Posterior vena cava (tissue), 2 donors: ENCODE measurements at regions not wholly inside any gene's neighbourhood (a gene's known extent, or its start where the extent isn't known, plus 50 kb on each side); places are given as distances from the start of the nearest gene placed in this dataset.

Source experiments
- DNase-seq: peaks from one replicate; pipeline ENCODE4 v3.0.0-alpha.2; 2020; ENCODE audit warnings: low spot score
- intact Hi-C, 2 donors: fragments of 100-400 bp; cut with DNase I; formaldehyde crosslinking; loops; one replicate each; pipeline versions ENCODE4 v1.14.1 to v1.14.2; 2022 to 2023
- donor health status: DM: yes; HTN: yes; CAD: no.
- donor health status: DM: yes; HTN: yes; CAD: no.

DNA sequence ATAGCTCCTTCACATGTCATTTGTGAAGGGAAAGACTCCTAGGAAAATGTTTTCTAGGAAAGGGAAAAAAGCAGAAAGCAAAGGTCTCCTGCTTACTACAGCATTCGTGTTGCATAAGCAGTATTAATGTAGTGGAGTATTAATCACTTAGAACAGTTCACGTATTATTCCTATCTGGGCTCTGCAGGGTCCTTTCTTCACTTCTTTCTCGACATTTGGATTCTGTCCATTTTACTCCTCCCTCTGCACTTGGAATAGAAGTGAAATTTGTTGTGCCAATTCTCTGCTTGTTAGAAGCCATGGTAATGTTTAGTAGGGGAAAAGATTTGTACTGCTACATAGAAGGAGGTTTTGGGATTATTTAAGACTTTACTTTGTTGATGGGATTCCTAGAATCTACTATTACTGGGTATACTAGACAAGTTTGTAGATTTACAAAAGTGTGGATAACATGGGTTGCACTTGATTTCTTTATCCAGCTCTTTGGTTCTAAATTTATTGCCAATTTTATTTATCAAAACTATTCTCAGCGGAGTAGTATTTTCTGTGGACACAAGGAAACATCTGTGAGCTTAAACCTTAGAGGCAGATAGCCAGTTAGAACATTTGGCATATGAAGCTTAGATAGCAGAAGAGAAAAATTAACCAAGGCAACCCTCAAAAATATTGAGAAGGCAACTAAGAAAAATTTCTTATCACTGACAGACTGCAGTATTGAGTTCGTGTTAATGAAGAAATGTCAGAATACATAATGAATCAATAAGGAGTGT lies 108.4 kb upstream of the ESR1 start:
- intact Hi-C loops = no loop called here
- DNase-seq = no peak

DNA sequence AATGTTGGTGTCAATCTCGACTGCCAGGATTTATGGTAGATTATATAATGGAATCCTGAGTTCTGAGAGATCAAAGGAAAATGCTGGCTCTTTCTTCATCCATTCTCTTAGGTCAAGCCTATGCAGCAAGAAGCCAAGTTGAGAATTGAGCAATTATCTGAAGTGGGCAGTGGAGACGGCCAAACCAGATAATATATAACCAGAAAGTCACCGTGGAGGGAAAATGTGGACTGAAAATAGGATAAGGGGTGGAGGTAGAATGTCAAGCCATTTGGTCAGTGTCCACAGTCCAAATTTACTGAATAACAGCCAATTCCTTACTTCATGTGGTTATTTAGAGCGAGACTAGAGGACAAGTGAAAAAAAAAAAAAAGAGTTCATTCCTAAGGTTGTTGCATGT lies 107.8 kb upstream of the ESR1 start:
- no peak for DNase-seq
- intact Hi-C loops = no loop called here

DNA sequence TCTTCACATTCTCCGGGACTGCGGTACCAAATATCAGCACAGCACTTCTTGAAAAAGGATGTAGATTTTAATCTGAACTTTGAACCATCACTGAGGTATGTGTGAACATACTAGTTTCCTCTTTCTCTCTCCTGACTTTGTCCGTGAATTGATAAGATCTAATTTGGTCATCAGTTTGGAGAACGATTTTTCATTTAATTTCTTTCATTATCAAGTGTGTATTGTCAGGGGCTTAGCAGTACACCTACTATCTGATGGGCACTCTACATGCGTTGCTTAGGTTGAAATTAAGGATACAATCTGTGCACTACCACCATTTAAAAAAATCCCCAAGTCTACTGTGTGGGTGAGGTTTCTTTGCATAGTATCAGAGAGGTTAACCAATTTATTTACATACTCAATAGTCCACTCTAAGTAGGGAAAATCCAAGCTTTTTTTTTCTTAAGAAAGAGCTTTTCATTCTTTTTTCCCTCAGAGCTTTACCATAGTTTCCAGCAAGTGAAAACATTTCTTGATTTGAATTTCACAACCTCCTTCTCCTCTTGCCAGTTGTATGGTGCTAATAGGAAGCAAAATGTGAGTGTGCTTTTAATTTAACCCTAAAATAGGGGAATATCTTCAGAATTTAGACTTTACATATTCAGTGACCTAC lies 105.4 kb upstream of the ESR1 start:
- intact Hi-C loops = no loop called here
- DNase-seq = no peak

DNA sequence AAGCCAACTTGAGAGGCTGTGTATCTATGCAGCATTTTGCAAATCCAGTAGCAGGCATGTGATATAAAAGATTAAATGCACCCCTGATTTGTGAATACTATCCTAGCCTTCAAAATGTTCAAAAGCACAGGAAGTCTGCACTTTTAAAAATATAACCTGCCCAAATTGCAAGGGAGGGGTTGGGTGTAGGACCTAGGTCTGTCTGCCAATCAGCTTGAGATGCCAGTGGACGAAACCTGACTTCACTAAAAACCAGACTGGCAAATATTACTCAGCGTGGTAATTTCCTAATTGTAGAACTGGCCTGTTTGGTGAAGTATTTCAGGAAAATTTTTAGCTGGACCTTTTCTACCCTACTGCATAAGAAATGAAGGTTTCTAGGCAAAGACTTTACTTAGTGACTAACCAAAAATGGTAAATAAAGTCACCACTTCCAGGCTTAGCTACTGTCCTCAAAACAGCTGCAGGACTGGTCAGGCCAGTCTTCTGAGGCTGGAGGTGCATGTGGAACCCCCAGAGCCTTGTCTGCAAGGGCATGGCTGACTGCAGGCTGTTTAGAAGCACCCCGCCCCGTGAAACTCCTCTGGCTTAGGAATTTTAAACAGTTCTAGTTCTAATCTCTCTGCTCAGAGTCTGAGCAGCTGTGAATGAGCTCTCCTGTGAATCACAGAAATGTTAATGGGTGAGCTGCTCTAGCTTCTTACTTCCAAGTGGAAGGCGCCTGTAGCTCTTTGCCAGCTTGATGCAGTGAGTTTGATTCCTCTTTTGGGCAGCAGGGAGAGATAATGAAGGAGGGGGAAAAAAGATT lies 104.4 kb upstream of the ESR1 start:
- no peak for DNase-seq
- intact Hi-C loops = no loop called here

DNA sequence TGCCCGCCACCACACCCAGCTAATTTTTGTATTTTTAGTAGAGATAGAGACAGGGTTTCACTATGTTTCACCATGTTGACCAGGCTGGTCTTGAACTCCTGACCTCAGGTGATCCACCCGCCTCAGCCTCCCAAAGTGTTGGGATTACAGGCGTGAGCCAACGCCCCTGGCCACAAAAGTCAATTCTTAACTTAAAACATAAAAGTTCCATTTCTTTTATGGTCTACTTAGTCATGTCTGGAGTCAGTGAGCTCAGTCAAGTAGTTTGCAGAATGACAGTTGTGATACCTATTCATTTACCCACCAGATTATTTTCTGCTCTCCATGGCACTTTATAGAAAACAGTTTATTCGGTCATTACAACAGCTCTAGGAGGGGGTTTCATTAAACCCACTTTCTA lies 103.1 kb upstream of the ESR1 start:
- intact Hi-C loops = no loop called here
- DNase-seq = no peak

DNA sequence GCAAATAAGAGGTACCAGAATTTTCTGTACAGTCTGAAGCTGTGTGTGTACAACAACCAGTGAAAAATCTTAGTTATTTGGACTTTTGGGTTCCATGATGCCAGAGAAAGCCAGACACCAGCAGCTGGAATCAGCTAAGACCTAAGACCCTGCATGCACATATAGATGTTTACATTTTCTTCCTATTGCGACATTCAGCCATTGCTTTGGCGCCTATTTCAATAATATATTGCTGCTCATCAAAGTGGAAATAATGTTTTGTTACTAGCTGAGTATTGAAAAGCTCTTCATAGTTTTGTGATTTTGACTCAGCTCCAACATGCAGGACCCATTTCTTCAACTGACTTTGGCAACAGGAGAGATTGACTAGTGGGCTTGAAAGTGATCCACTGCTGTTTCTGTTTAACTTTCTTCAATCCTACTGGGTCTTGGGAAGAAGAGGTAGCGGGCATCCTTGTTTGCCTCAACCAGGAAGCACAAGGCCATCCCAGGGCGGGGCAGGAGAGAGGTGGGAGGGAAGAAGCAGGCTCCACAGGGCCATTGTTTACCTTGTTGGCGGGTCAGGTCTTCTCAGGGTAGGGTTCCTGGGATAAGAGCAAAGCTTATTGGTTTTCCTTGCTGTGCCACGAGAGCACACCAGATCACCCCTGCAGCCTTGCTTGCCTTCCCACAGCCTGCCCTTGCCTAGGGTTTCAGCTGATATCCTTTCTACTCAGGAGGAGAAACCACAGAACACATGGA lies 101.3 kb upstream of the ESR1 start:
- intact Hi-C loops = no loop called here
- no peak for DNase-seq

DNA sequence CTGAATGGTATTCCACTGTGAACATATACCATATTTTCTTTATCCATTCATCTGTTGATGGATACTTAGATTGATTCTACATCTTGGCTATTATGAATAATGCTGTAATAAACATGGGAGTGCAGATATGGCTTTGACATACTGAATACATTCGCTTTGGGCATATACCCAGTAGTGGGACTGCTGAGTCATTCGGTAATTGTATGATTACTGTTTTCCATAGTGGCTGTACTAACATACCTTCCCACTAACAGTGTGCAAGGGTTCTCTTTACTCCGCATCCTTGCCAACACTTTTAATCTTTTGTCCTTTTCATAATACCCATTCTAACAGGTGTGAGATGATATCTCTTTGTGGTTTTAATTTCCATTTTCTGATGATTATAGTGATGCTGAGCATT lies 98.2 kb upstream of the ESR1 start:
- DNase-seq = no peak
- intact Hi-C loops = no loop called here

DNA sequence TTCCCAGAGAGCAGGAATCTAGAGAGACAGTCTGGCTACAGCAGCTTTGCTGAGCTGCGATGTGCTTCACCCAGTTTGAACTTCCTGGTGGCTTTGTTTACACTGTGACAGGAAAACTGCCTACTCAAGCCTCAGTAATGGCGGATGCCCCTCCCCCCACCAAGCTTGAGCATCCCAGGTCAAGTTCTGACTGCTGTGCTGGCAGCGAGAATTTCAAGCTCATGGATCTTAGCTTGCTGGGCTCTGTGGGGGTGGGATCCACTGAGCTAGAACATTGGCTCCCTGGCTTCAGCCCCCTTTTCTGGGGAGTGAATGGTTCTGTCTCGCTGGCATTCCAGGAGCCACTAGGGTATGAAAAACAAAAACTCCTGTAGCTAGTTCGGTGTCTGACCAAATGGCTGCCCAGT lies 91.0 kb upstream of the ESR1 start:
- intact Hi-C loops = no loop called here
- DNase-seq = no peak

DNA sequence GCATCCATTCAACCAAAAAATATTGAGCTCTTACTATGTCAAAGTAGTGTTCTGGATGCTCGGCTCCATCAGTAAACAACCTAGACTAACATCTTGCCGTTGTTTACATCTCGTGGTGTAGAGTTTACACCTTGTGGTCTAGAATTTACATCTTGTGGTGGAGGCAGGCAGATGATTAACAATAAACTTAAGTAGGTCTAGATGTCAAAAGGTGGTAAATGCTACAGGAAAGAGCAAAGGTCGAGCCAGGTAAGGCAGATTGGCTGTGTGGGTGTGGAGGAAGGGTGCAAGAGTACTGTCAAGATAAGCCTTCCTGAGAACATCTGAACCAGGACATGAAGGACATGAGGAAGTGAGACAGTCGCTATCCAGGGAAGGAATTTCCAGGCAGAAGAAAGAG lies 88.4 kb upstream of the ESR1 start:
- intact Hi-C loops = loop anchor here in 1 of 2 donors (2.0 kb wide), 1 partner anchor 60 kb away; no protein-coding TSS in a partner anchor
- no peak for DNase-seq

DNA sequence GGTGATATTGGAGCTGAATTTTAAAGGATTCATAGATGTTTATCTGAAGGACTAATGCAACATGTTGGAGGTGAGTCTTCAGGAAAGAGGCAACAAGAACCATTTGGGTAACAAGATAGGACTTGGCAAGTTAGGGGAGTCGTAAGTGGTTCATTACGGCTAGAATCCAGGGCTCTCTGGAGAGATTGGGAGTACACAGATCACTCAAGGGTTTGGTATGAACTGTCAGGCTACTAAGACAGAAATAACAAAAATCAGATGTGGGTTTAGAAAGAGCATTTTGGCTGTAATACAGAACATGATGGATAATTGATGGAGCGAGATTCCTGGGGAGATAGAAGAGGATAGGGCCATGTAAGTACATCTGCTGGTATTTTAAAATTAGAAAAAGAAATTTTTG lies 86.3 kb upstream of the ESR1 start:
- DNase-seq = no peak
- intact Hi-C loops = no loop called here

DNA sequence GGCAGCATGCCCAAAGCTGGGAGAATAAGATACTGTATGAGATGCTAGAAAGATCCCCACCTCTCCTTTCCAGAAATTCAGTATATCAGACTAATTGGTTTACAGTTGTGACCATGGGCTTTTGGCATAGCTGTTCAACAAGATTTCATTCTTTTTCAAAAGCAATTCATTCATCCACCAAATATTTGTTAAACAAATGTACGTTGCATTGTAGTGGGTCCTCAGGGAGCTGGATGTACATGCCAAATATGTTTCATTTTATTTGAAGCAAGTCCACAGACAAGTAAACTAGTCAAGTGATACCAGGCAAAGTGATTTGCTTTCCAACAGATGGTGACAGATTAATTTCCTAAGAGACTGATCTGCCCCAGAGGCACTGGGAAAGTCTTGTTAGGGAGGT lies 85.8 kb upstream of the ESR1 start:
- DNase-seq = no peak
- intact Hi-C loops = no loop called here

DNA sequence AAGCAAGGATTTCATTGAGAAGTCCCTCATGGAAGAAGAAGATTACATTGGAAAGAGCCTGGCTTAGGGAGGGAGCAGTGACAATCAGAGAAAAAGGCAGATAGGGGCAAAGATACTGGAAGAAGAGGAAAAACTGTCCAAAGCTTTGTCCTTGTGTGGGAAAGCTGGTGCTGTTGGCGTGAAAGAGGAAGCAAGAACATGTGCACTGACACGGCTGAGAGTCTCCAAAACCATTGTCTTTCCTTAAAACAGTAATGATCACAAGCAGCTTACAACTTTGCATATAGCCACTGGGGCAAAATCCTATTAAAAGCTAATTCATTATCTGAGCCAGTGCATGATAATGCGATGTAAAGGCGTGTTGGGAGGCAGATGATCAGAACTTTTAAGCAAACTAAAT lies 85.1 kb upstream of the ESR1 start:
- DNase-seq = no peak
- intact Hi-C loops = no loop called here

DNA sequence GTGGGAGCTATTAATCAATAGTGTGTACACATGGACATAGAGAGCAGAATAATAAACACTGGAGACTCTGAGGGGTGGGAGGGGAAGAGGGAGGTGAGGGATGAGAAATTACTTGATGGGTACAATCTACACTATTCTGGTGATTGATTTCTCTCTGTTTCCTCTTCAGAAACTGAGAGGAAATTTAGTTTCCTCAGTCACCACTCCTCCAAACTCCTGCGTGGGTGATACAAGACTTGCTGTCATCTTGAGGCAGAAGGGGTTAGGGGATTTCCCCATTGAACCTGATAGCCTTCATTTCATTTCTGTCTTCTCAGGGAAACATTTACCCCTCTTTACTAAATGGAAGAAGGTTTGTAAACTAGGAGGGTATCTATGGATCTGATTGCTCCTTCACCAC lies 84.3 kb upstream of the ESR1 start:
- intact Hi-C loops = no loop called here
- no peak for DNase-seq

DNA sequence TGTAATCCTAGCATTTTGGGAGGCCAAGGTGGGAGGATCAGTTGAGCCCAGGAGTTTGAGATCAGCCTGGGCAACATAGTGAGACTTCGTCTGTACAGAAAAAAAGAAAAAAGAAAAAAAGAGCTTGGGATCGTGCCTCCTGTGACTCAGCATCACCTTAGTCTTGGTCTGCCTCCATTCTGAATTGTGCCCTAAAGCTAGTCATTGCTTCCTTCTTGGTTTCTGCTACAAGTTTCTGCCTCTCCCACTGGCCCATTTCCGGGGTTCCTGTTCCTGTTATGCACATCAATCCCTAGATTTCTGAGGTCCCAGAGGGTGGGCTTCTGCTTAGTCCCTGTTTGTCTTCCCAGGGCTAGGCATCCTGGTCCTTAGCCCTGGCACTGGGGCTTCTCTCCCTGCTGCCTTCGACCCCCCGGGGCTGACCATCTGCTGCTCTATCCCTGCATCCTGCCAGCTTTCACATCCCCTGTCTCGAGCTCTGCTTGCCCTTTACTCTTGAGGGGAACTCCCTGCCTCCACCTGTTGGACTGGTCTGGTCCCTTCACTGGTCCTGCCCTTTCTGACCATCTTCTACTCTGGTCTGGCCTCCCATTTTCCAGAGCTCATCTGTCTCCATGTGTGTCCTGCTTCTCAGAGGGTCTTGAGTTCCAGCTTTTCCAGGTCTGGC lies 77.5 kb upstream of the ESR1 start:
- intact Hi-C loops = no loop called here
- DNase-seq = no peak

DNA sequence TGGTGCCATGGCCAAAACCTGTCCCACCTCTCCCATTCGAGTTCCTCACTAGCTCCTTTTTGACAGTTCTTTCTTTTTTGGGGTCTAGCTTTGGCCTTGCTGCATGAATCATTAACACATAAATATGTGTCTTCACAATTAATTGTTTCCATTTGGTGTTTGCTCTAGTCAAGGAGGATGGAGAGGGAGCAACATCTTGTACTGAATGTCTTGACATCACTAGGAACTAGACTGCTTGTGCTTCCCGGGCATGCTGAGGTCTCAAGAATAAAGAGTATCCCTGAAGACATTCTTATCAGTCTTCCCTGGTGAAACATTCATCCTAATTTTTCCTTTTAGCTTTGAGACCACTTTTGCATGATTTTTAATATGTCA lies 77.0 kb upstream of the ESR1 start:
- no peak for DNase-seq
- intact Hi-C loops = no loop called here

DNA sequence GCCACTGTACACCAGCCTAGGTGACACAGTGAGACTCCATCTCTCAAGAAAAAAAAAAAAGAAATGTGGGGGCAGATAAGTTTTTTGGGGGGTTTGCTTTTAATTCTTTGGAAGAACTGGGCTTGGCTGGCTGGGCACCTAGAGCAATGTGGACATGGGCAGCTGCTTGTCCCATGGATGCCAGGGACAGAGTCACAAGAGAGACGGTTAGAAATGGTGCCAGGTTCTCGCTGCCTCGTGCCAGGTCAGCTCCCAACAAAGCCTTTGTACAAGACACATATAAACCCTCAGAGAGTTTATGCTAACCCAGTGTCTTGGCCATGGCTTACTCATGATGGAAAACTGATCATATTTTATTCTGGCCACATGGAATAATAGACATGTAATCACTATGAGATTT lies 76.2 kb upstream of the ESR1 start:
- intact Hi-C loops = no loop called here
- no peak for DNase-seq

DNA sequence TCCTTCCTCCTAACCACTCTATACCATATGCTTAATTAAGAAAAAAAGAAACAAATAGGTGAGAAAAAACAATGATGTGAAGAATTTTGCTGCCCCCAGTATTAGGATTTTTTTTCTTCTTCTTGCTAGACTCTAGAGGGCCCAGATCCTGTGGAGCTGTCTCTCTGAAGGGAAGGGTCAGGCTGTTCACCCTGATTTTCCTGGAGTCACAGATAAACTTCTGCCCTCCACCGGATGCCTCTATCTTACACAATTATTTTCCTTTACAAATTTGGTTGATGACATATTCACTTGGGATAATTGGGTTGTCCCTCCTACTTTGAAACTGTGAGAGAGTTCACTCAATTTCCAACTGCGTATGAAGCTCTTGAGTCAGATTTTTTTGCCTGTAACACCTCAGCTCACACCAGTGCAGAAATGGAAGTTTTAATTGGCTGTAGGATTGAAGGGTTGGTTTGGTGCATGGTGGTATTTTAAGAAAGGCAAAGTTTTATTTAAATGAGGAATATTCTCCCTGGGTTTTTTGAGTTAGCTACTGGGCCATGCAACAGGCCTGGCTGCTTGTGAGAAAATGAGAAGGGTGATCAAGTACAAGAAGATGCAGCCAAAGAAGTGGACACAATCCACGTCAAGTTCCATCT lies 73.7 kb upstream of the ESR1 start:
- no peak for DNase-seq
- intact Hi-C loops = no loop called here

DNA sequence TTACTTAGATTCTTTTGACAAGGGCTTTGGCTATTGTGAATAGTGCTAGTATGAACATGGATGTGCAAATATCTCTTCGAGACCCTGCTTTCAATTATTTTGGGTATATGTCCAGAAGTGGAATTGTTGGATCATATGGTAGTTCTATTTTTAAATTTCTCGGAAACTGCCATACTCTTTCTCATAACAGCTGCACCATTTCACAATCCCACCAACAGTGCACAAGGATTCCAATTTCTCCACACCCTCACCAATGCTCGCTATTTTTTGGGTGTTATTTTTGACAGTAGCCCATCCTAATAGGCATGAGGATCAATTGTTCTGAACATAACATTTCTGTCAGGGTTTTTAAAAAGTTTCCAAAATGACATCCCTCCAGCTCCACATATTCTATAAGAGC lies 69.2 kb upstream of the ESR1 start:
- intact Hi-C loops = no loop called here
- no peak for DNase-seq

DNA sequence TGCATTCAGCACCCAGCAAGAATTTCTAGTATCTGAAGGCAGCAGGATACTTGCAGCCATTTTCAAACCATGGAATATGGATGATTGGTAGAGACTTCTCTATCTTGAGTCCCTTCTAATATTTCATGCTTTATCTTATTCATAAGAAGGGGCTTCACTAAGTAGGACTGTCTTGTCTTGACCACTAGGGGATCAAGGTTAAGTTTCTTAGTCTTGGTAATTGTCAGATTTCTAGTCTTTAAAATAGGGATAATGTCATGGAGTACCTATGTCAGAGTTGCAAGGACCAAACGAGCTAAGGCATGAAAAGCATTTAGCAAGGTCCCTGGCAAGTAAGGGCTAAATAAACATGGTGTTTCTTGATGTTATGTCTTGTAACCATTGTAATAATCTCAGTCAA lies 68.5 kb upstream of the ESR1 start:
- DNase-seq = no peak
- intact Hi-C loops = no loop called here
